HG02840 (cell line): ENCODE measurements at regions not wholly inside any gene's neighbourhood (a gene's known extent, or its start where the extent isn't known, plus 50 kb on each side); places are given as distances from the start of the nearest gene placed in this dataset.

Experiments
- ATAC-seq: cut with Tn5 transposase; IDR thresholded peaks from one replicate; pipeline ENCODE4 v1.9.1; 2021; ENCODE audit warnings: mild to moderate bottlenecking, moderate library complexity, moderate number of reproducible peaks; ENCODE audit not compliant: unreplicated experiment, low FRiP score

- ATAC-seq: no peak
These were observed 942.8 kb upstream of the PIK3C3 start for GRCh38 chr18:41012194-41012593.

GRCh38 chr18:41009926-41010325 is 945.1 kb upstream of the PIK3C3 start:
- no peak for ATAC-seq

GRCh38 chr18:41004324-41004723 is 950.7 kb upstream of the PIK3C3 start:
- ATAC-seq: no peak

GRCh38 chr18:40995529-40995928 is 959.5 kb upstream of the PIK3C3 start:
- ATAC-seq: no peak

GRCh38 chr18:40993363-40993762 is 961.7 kb upstream of the PIK3C3 start:
- ATAC-seq: no peak

- ATAC-seq: no peak
These were observed 967.5 kb upstream of the PIK3C3 start for GRCh38 chr18:40987581-40987980.

GRCh38 chr18:40985436-40985835 is 969.6 kb upstream of the PIK3C3 start:
- ATAC-seq: no peak

GRCh38 chr18:40984856-40985255 is 970.2 kb upstream of the PIK3C3 start:
- no peak for ATAC-seq

GRCh38 chr18:40983835-40984234 is 971.2 kb upstream of the PIK3C3 start:
- ATAC-seq: no peak

GRCh38 chr18:40980171-40980570 is 974.9 kb upstream of the PIK3C3 start:
- ATAC-seq: no peak

GRCh38 chr18:40976050-40976449 is 979.0 kb upstream of the PIK3C3 start:
- no peak for ATAC-seq

- ATAC-seq: no peak
These were observed 980.6 kb upstream of the PIK3C3 start for GRCh38 chr18:40974448-40974847.

GRCh38 chr18:40962784-40963183 is 992.2 kb upstream of the PIK3C3 start:
- ATAC-seq: no peak

- no peak for ATAC-seq
These were observed 997.4 kb upstream of the PIK3C3 start for GRCh38 chr18:40957533-40958070.

- no peak for ATAC-seq
These were observed 998.8 kb upstream of the PIK3C3 start for GRCh38 chr18:40956213-40956612.

- no peak for ATAC-seq
These were observed 999.7 kb upstream of the PIK3C3 start for GRCh38 chr18:40955351-40955750.

- ATAC-seq: no peak
These were observed 1005.7 kb upstream of the PIK3C3 start for GRCh38 chr18:40949114-40949950.

GRCh38 chr18:40944576-40944975 is 1010.5 kb upstream of the PIK3C3 start:
- no peak for ATAC-seq

GRCh38 chr18:40939656-40940515 is 1015.1 kb upstream of the PIK3C3 start:
- no peak for ATAC-seq

- ATAC-seq: no peak
These were observed 1016.4 kb upstream of the PIK3C3 start for GRCh38 chr18:40938615-40939014.

GRCh38 chr18:40937386-40937785 is 1017.6 kb upstream of the PIK3C3 start:
- no peak for ATAC-seq
